ENCODE measurements at regions not wholly inside any gene's neighbourhood (a gene's known extent, or its start where the extent isn't known, plus 50 kb on each side); places are given as distances from the start of the nearest gene placed in this dataset.

- no peak for TF ChIP-seq CTCF (IDR thresholded peaks at IDR 0.05)
- TF ChIP-seq POLR2A (IDR thresholded peaks at IDR 0.05), result no peak
- no peak for TF ChIP-seq POLR2AphosphoS5 (IDR thresholded peaks at IDR 0.05)
- no peak for TF ChIP-seq EP300 (IDR thresholded peaks at IDR 0.05; ENCODE audit: low read depth)
Measured at GRCh38 chr6:164410017-164410416, 899.4 kb downstream of the C6orf118 start.
